HG02870 (cell line): ENCODE measurements at regions not wholly inside any gene's neighbourhood (a gene's known extent, or its start where the extent isn't known, plus 50 kb on each side); places are given as distances from the start of the nearest gene placed in this dataset.

ENCODE experiments used
- ATAC-seq: cut with Tn5 transposase; IDR thresholded peaks from one replicate; pipeline ENCODE4 v1.9.1; 2021; ENCODE audit warnings: mild to moderate bottlenecking, moderate library complexity; ENCODE audit not compliant: unreplicated experiment

GRCh38 chr1:56084246-56084645 lies 495.1 kb downstream of the PLPP3 start:
- no peak for ATAC-seq

- no peak for ATAC-seq
Observed at GRCh38 chr1:56081736-56082135, 497.6 kb downstream of the PLPP3 start.

GRCh38 chr1:56081173-56081572 lies 498.2 kb downstream of the PLPP3 start:
- ATAC-seq = no peak

- no peak for ATAC-seq
Observed at GRCh38 chr1:56080123-56080522, 499.2 kb downstream of the PLPP3 start.

- ATAC-seq = no peak
Observed at GRCh38 chr1:56079391-56079790, 500.0 kb downstream of the PLPP3 start.

GRCh38 chr1:56077206-56077605 lies 502.2 kb downstream of the PLPP3 start:
- no peak for ATAC-seq

GRCh38 chr1:56074007-56074651 lies 505.2 kb downstream of the PLPP3 start:
- no peak for ATAC-seq

- ATAC-seq = no peak
Observed at GRCh38 chr1:56073614-56074006, 505.8 kb downstream of the PLPP3 start.

- no peak for ATAC-seq
Observed at GRCh38 chr1:56073206-56073605, 506.2 kb downstream of the PLPP3 start.

GRCh38 chr1:56072310-56072709 lies 507.1 kb downstream of the PLPP3 start:
- ATAC-seq = no peak

- no peak for ATAC-seq
Observed at GRCh38 chr1:56071351-56071750, 508.0 kb downstream of the PLPP3 start.

GRCh38 chr1:56070601-56071000 lies 508.8 kb downstream of the PLPP3 start:
- no peak for ATAC-seq

- no peak for ATAC-seq
Observed at GRCh38 chr1:56069824-56070223, 509.5 kb downstream of the PLPP3 start.

- no peak for ATAC-seq
Observed at GRCh38 chr1:56068908-56069307, 510.5 kb downstream of the PLPP3 start.

- ATAC-seq = no peak
Observed at GRCh38 chr1:56068210-56068609, 511.2 kb downstream of the PLPP3 start.

GRCh38 chr1:56065729-56066128 lies 513.6 kb downstream of the PLPP3 start:
- ATAC-seq = no peak

- no peak for ATAC-seq
Observed at GRCh38 chr1:56064705-56065104, 514.7 kb downstream of the PLPP3 start.

- no peak for ATAC-seq
Observed at GRCh38 chr1:56063461-56063860, 515.9 kb downstream of the PLPP3 start.

- no peak for ATAC-seq
Observed at GRCh38 chr1:56062625-56063024, 516.7 kb downstream of the PLPP3 start.

- ATAC-seq = peak; percentile 42
Observed at GRCh38 chr1:56061824-56062223, 517.5 kb downstream of the PLPP3 start.

- ATAC-seq = no peak
Observed at GRCh38 chr1:56060906-56061305, 518.5 kb downstream of the PLPP3 start.

- ATAC-seq = no peak
Observed at GRCh38 chr1:56057466-56058405, 521.6 kb downstream of the PLPP3 start.
